ENCODE measurements at regions not wholly inside any gene's neighbourhood (a gene's known extent, or its start where the extent isn't known, plus 50 kb on each side); places are given as distances from the start of the nearest gene placed in this dataset.

GRCh38 chr5:86768699-86769202 lies 151.0 kb downstream of the COX7C start:
- no peak overlapping the region for H3K4me3 ChIP-seq (ENCODE audit: low read depth, low read length)
- TF ChIP-seq CTCF (IDR thresholded peaks at IDR 0.05; ENCODE audit: insufficient read depth, low read depth, low read length) = no peak
- no peak for DNase-seq (ENCODE audit: low read depth)

- H3K4me3 ChIP-seq (ENCODE audit: low read depth, low read length) = no peak overlapping the region
- no peak for TF ChIP-seq CTCF (IDR thresholded peaks at IDR 0.05; ENCODE audit: insufficient read depth, low read depth, low read length)
- no peak for DNase-seq (ENCODE audit: low read depth)
Observed at GRCh38 chr5:86780018-86780417, 162.3 kb downstream of the COX7C start.

GRCh38 chr5:86786955-86787354 lies 169.2 kb downstream of the COX7C start:
- H3K4me3 ChIP-seq (ENCODE audit: low read depth, low read length) = no peak overlapping the region
- no peak for DNase-seq (ENCODE audit: low read depth)
- no peak for TF ChIP-seq CTCF (IDR thresholded peaks at IDR 0.05; ENCODE audit: insufficient read depth, low read depth, low read length)

GRCh38 chr5:86795659-86796058 lies 177.9 kb downstream of the COX7C start:
- no peak for DNase-seq (ENCODE audit: low read depth)
- TF ChIP-seq CTCF (IDR thresholded peaks at IDR 0.05; ENCODE audit: insufficient read depth, low read depth, low read length) = no peak

GRCh38 chr5:86797677-86798076 lies 179.9 kb downstream of the COX7C start:
- no peak overlapping the region for H3K4me3 ChIP-seq (ENCODE audit: low read depth, low read length)
- DNase-seq (ENCODE audit: low read depth) = no peak
- TF ChIP-seq CTCF (IDR thresholded peaks at IDR 0.05; ENCODE audit: insufficient read depth, low read depth, low read length) = no peak

More at GRCh38 chr5:86795659-86796058, 177.9 kb downstream of the COX7C start:
- H3K4me3 ChIP-seq (ENCODE audit: low read depth, low read length) = no peak overlapping the region

GRCh38 chr5:86806206-86806605 lies 188.5 kb downstream of the COX7C start:
- TF ChIP-seq CTCF (IDR thresholded peaks at IDR 0.05; ENCODE audit: insufficient read depth, low read depth, low read length) = no peak
- no peak overlapping the region for H3K4me3 ChIP-seq (ENCODE audit: low read depth, low read length)
- DNase-seq (ENCODE audit: low read depth) = no peak

Data from fibroblast of villous mesenchyme (primary cell).